Caco-2 (cell line): ENCODE measurements at regions not wholly inside any gene's neighbourhood (a gene's known extent, or its start where the extent isn't known, plus 50 kb on each side); places are given as distances from the start of the nearest gene placed in this dataset.

Experiments used
- BruUV-seq: library from RNA; stranded (reverse); fragments of 400-500 nt; replicated peaks from 2 replicates; lab custom pipeline; 2021; lab: Mats Ljungman, UMichigan
- CTCF ChIA-PET: fragments of 300-600 bp; sonication (Branson Sonifier 250); formaldehyde crosslinking; loops from one replicate; lab custom pipeline; 2022; ENCODE audit warnings: antibody characterized with exemption; lab: Charles Lee
- POLR2A ChIA-PET: fragments of 300-600 bp; sonication (Branson Sonifier 250); formaldehyde crosslinking; loops from one replicate; lab custom pipeline; 2022; ENCODE audit warnings: antibody characterized with exemption; lab: Charles Lee
- DNase-seq, 2 experiments: peaks; one replicate each; pipeline versions ENCODE4 v3.0.0 to v3.0.0-alpha.2; 2020 to 2022
- H3K27me3 ChIP-seq: replicated peaks from 2 replicates; pipeline ENCODE4 v1.6.0; 2011; ENCODE audit warnings: low read length; ENCODE audit not compliant: control insufficient read depth, insufficient read depth
- H3K36me3 ChIP-seq: 2 replicates; pipeline ENCODE4 v1.5.1; 2011; ENCODE audit warnings: low read length; ENCODE audit not compliant: control insufficient read depth, insufficient read depth
- H3K4me1 ChIP-seq: fragments of 250-450 bp; sonication (Bioruptor Pico); 2 replicates; pipeline ENCODE4 v1.5.1; 2020; ENCODE audit warnings: mild to moderate bottlenecking
- H3K4me3 ChIP-seq: 2 replicates; pipeline ENCODE4 v1.5.1; 2011; ENCODE audit warnings: low read depth, mild to moderate bottlenecking, control low read depth, low read length
- H3K9me3 ChIP-seq: fragments of 250-450 bp; sonication (Bioruptor Pico); 2 replicates; pipeline ENCODE4 v1.5.1; 2020; ENCODE audit warnings: mild to moderate bottlenecking, moderate library complexity
- H3K27ac Mint-ChIP-seq: one replicate; pipeline ENCODE4 v1.8.0; 2022; ENCODE audit warnings: mixed read lengths; ENCODE audit not compliant: unreplicated experiment
- H3K27me3 Mint-ChIP-seq: one replicate; pipeline ENCODE4 v1.8.0; 2022; ENCODE audit warnings: mixed read lengths; ENCODE audit not compliant: insufficient read depth, unreplicated experiment
- H3K36me3 Mint-ChIP-seq: one replicate; pipeline ENCODE4 v1.8.0; 2022; ENCODE audit warnings: mild to moderate bottlenecking, mixed read lengths; ENCODE audit not compliant: insufficient read depth, unreplicated experiment
- H3K4me1 Mint-ChIP-seq: one replicate; pipeline ENCODE4 v1.8.0; 2022; ENCODE audit warnings: low read depth, mixed read lengths; ENCODE audit not compliant: unreplicated experiment
- H3K4me3 Mint-ChIP-seq: one replicate; pipeline ENCODE4 v1.8.0; 2022; ENCODE audit warnings: mild to moderate bottlenecking, moderate library complexity, mixed read lengths; ENCODE audit not compliant: unreplicated experiment
- H3K9me3 Mint-ChIP-seq: one replicate; pipeline ENCODE4 v1.8.0; 2022; ENCODE audit warnings: mixed read lengths; ENCODE audit not compliant: unreplicated experiment
- CTCF ChIP-seq, 2 experiments: fragments of 200-600 bp in 1 of 2; IDR thresholded peaks; 1 replicate in 1 of 2; 2 replicates in 1 of 2; pipeline versions ENCODE4 v1.5.1 to v1.8.0; 2011 to 2022; ENCODE audit warnings: antibody characterized with exemption in 1 of 2, control low read depth in 1 of 2, inconsistent platforms in 1 of 2, low read depth in 1 of 2, low read length in 1 of 2, mild to moderate bottlenecking in 1 of 2, moderate library complexity in 1 of 2; ENCODE audit not compliant: insufficient read depth in 1 of 2, severe bottlenecking in 1 of 2, unreplicated experiment in 1 of 2
- intact Hi-C: fragments of 100-400 bp; cut with micrococcal nuclease; formaldehyde crosslinking; loops from one replicate; pipeline ENCODE4 v1.10.0; 2022; ENCODE audit not compliant: unreplicated experiment

GRCh38 chr2:185466915-185467314 is 271.7 kb upstream of the FSIP2 start:
- H3K27me3 ChIP-seq, result no peaks in the 10 kb centered on the region
- BruUV-seq, result no TSS peak
- H3K4me3 ChIP-seq, result no peak overlapping the region
- no peak for DNase-seq
- H3K36me3 ChIP-seq, result no peaks in the 10 kb centered on the region
- Mint-ChIP-seq H3K27me3 (no peaks in the 10 kb centered on the region), H3K4me3 (no peak overlapping the region), H3K9me3 (no peaks in the 10 kb centered on the region), H3K4me1 (no peaks in the 10 kb centered on the region), H3K36me3 (no peaks in the 10 kb centered on the region), H3K27ac (no peak overlapping the region)
- intact Hi-C loops, result no loop called here
- ChIA-PET CTCF (no interaction called here), POLR2A (no interaction called here)
- H3K4me1 ChIP-seq, result no peaks in the 10 kb centered on the region
- no peak for TF ChIP-seq CTCF (IDR thresholded peaks at IDR 0.05; ENCODE audit: insufficient read depth in 1 of 2, low read depth in 1 of 2, low read length in 1 of 2, severe bottlenecking in 1 of 2, unreplicated experiment in 1 of 2)
- H3K9me3 ChIP-seq, result no peaks in the 10 kb centered on the region

DNA sequence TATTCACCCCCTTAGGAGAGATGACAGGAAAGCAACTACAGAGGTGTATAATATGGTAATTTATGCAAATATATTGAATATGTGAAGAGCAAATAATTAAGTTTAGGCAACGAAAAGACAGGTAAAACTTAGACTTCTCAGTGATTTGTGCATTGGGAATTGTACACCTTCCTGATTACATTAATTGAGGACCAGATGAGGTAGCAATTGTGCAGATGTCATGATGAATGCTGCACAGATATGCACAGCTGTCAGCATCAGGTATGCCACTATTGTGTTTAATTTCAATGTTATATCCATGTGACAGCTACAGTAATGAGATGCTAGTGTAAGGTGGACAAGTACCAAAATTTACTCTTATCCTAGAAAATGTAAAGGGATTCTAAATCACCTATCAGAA is 267.2 kb upstream of the FSIP2 start:
- no peaks in the 10 kb centered on the region for H3K27me3 ChIP-seq
- no peak for TF ChIP-seq CTCF (IDR thresholded peaks at IDR 0.05; ENCODE audit: insufficient read depth in 1 of 2, low read depth in 1 of 2, low read length in 1 of 2, severe bottlenecking in 1 of 2, unreplicated experiment in 1 of 2)
- H3K4me1 ChIP-seq, result no peaks in the 10 kb centered on the region
- no TSS peak for BruUV-seq
- H3K4me3 ChIP-seq, result no peak overlapping the region
- no peak overlapping the region for H3K4me3 Mint-ChIP-seq
- no peak for DNase-seq
- ChIA-PET CTCF (no interaction called here), POLR2A (no interaction called here)
- no peak overlapping the region for H3K27ac Mint-ChIP-seq
- H3K36me3 Mint-ChIP-seq, result no peaks in the 10 kb centered on the region
- H3K27me3 Mint-ChIP-seq, result no peaks in the 10 kb centered on the region
- no peaks in the 10 kb centered on the region for H3K9me3 Mint-ChIP-seq
- H3K9me3 ChIP-seq, result no peaks in the 10 kb centered on the region
- H3K4me1 Mint-ChIP-seq, result no peaks in the 10 kb centered on the region
- intact Hi-C loops, result no loop called here
- H3K36me3 ChIP-seq, result no peaks in the 10 kb centered on the region

- H3K4me3 ChIP-seq, result no peak overlapping the region
- H3K4me1 ChIP-seq, result no peaks in the 10 kb centered on the region
- no peaks in the 10 kb centered on the region for H3K27me3 ChIP-seq
- no peak overlapping the region for H3K4me3 Mint-ChIP-seq
- no peaks in the 10 kb centered on the region for H3K9me3 ChIP-seq
- DNase-seq, result no peak
- H3K36me3 ChIP-seq, result no peaks in the 10 kb centered on the region
- ChIA-PET POLR2A (no interaction called here), CTCF (no interaction called here)
- H3K9me3 Mint-ChIP-seq, result no peaks in the 10 kb centered on the region
- H3K27me3 Mint-ChIP-seq, result no peaks in the 10 kb centered on the region
- intact Hi-C loops, result no loop called here
- no TSS peak for BruUV-seq
- no peaks in the 10 kb centered on the region for H3K36me3 Mint-ChIP-seq
- H3K4me1 Mint-ChIP-seq, result no peaks in the 10 kb centered on the region
- H3K27ac Mint-ChIP-seq, result no peak overlapping the region
- no peak for TF ChIP-seq CTCF (IDR thresholded peaks at IDR 0.05; ENCODE audit: insufficient read depth in 1 of 2, low read depth in 1 of 2, low read length in 1 of 2, severe bottlenecking in 1 of 2, unreplicated experiment in 1 of 2)
These were observed 266.0 kb upstream of the FSIP2 start for GRCh38 chr2:185472574-185472973.
